ENCODE measurements at regions not wholly inside any gene's neighbourhood (a gene's known extent, or its start where the extent isn't known, plus 50 kb on each side); places are given as distances from the start of the nearest gene placed in this dataset.

GRCh38 chr14:85221832-85222231 is 308.1 kb upstream of the FLRT2 start:
- TF ChIP-seq NR3C1 (IDR thresholded peaks at IDR 0.05) (no peak), CTCF (IDR thresholded peaks at IDR 0.05) (no peak), SMC3 (IDR thresholded peaks at IDR 0.05) (no peak), BHLHE40 (IDR thresholded peaks at IDR 0.05; ENCODE audit: low read depth, low read length) (no peak), CHD2 (IDR thresholded peaks at IDR 0.05; ENCODE audit: low read length, partially characterized antibody) (no peak), KDM1A (IDR thresholded peaks at IDR 0.05; ENCODE audit: low read depth) (no peak), HOXA7 (CRISPR knock-in tag; IDR thresholded peaks at IDR 0.05) (no peak), RARB (CRISPR knock-in tag; IDR thresholded peaks at IDR 0.05) (no peak), MAX (IDR thresholded peaks at IDR 0.05) (no peak), RAD21 (conservative IDR thresholded peaks at IDR 0.05 in 1 of 2, IDR thresholded peaks at IDR 0.05 in 1 of 2) (no peak), NFE2L2 (conservative IDR thresholded peaks at IDR 0.05; ENCODE audit: low read length) (no peak), E2F6 (IDR thresholded peaks at IDR 0.05; ENCODE audit: borderline replicate concordance, low read depth) (no peak)
